HG02870 (cell line): ENCODE measurements at regions not wholly inside any gene's neighbourhood (a gene's known extent, or its start where the extent isn't known, plus 50 kb on each side); places are given as distances from the start of the nearest gene placed in this dataset.

Experiments
- ATAC-seq: cut with Tn5 transposase; IDR thresholded peaks from one replicate; pipeline ENCODE4 v1.9.1; 2021; ENCODE audit warnings: mild to moderate bottlenecking, moderate library complexity; ENCODE audit not compliant: unreplicated experiment

DNA sequence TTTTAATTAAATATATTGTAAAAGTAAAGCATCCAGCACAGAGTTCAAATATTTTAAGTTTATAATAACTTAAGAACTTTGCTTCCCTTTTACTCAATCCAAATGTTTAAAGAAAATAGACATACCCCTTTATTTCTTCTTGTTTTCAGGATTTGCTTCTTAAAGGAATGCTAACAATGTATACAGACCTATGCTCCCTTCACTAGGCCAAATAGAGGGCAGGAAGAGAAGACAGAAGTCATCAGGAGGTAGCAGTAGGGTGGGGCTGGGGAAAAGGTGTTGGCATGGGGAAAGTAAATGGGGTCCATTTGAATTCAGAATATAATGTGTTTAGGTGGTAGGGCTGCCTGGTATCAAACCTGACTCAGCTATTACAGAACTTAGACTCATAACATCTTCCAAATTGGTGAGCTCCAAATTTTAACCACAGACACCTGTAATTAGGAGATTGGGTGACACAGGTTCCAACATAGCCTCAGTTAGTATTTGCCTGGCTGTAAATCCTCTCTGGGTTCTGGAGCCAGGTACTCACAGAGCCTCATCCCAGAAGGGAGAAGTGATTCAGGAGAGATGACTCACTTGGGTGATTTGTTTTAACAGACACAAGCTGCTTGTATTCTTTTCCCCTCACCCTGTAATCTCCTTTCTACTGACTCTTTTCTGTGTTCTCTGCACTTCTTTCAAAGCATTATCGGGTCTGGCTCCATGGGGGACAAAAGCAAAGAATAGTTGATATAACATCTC lies 60.1 kb upstream of the DUSP10 start:
- ATAC-seq, result no peak

DNA sequence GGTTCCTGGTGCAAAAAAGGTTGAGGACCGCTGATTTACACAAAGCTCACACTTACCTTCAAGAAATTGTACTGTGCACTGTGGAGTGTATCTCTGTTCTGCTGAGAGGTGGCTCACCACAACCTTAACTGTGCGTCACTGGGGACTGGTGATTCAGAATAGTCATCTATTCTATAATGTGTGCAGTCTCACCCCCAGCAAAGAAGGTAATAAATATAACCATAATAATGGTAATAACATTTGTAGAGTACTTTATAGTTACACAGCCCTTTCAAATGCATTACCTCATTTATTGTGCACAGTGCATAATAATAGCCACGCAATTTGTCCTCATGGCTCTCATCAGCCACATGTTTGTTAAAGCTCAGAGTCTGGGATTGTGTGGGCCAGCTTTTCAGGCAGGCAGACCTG lies 59.4 kb upstream of the DUSP10 start:
- ATAC-seq, result peak; percentile 78

DNA sequence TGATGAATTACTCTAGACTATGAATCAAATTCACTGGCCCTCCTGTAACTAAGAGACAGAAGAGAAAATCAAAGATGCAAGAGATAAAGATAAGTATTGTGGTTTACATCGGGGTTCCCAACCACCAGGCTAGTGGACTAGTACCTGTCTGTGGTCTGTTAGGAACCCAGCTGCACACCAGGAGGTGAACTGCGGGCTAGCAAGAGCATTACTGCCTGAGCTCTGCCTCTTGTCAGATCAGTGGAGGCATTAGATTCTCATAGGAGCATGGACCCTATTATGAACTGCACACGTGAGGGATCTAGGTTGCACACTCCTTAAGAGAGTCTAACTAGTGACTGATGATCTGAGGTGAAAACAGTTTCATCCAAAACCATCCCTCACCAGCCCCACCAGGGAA lies 58.9 kb upstream of the DUSP10 start:
- peak; percentile 62 for ATAC-seq

DNA sequence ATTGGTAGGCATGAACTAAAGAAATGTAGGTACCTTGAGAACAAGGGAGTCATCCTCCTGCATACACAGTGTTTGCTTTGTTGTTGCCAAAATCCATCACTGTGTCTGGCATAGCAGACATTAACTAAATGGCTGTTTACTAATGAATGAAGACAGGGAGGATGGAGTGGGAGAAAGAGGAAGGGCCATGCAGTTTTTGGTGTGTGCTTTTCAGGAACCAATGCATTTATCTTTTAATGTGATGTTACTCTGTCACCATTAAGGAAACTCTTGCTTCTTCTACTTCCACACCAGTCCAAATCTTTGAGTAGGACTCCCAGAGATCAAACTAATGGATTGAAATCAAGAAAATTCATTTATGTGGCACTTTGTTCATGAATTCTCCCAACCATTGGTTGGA lies 55.6 kb upstream of the DUSP10 start:
- no peak for ATAC-seq

DNA sequence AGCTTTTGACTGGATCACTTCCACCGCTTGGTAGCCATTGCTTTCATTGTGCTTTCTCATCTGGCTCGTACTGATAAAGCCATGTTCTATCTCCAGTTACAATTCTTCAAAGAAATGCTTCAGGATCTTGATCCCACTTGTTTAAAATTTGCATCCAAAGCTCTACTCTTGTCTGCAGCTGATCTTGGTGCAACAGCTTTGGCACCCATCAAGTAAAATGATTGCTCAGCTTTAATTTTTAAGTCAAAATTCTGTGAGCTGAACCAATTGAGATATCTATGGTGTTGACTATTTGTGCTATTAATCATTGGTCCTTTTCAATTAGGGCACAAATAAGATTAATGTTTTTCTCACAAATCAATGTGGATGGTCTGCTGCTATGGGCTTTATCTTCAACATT lies 54.8 kb upstream of the DUSP10 start:
- ATAC-seq, result no peak

DNA sequence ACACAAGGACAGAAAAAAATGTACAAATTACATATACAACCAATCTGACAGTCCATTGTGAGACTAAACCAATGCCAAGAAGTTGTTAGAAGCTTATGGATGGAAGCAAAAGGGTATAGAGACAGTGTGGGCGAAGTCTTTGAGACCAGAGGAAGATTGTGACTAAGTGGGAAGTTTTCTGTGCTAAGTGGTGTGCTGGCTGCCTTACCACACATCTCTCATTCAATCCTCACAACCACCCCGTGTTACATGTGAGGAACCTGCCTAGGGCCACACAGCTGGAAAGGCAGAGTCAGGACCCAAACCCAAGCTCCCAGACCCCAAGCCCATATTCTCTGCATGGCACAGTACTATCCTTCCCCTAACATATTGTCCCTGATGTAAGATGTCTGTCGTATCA lies 53.5 kb upstream of the DUSP10 start:
- ATAC-seq, result no peak

DNA sequence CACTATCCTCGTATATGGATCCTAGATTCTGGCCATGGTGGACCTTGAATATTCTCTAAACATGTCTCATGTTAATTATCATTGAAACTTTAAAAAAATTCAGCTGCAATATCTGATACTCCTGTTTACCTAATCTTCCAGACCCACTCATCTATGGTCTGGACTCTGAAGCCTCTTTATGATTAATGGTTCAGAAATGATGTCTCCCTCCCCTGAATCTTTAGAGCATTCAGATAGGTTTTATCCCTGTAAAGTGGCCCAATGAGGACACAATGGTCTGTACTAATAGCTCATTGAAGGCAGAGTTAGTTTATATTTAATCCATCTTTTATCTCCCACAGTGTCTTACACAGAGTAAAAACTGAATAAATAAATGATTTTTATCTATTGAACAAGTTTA lies 53.0 kb upstream of the DUSP10 start:
- ATAC-seq, result no peak

DNA sequence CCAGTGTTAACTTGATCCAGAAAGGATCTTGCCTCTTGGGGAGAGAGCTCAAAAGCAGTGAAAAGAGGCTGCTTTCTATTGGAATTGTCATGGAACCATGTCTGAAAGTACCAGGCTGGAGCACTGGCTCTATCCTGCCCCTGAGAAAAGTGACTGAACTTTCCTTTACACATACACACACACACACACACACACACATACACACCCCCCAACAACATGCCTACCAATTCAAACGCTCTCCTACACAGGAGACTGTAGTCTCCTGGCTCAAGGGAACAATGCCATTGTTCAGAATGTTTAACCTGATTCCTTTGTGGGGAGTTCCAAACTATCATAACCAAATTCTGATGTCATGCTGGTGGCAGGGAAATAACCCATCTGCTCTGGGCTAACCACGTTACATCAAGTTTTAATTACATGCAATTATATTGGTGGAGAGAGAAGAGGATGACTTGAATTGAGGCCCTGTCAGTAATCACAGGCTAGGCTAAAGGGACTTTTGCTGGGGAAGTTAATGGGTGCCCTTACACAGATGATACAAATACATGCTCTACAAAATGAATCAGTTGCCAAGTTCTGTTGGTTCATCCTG lies 52.3 kb upstream of the DUSP10 start:
- ATAC-seq, result peak; percentile 56

DNA sequence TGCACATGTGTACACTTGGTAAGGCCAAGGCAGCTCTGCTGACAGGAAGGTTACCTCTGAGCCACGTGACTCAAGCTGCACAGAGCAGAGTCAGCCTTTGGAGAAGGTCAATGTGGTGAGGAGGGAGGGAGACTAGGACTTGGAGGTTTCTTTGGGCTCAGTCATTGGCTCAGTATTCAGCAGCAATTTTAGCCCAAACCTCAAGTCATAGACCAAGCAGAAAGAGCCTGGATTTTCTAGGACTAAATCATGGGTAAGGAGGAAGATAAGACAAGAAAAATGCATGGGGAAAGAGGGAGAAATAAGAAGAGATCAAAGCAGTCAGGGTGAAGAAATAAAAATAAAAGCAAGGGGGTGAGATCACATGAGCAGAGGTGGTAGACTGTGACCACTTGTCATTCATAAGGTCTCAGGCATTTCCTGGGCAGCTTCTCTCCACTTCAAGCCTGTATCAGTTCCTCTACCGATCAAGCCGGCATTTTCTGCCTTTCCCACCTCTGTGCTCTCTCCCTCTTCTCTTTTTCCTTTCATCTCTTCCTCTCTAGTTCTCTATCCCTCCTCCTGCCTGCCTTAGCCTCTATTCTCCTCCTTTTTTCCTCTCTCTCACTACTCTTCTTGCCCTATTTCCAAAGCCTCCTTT lies 51.7 kb upstream of the DUSP10 start:
- ATAC-seq, result peak; percentile 81

DNA sequence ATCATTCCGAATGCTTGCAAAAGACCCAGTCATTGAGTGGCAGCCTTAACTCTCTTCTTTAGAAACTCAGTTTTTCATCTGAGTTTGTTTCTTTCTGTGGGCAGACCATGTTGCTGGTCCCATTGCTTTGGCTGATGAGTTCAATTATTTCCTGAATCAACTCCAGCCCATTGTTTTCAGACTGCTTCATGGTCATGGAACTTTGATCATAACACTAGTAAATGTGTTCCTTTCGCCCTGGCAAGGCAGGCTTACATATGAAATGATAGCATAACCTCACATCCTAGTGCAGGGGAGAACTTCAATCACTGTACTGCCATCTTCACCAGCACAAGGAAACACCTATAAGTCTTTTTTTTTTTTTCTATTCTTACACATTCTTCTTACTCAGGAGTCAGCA lies 50.0 kb upstream of the DUSP10 start:
- ATAC-seq, result no peak
